Left cardiac atrium (tissue), 4 donors: ENCODE measurements at regions not wholly inside any gene's neighbourhood (a gene's known extent, or its start where the extent isn't known, plus 50 kb on each side); places are given as distances from the start of the nearest gene placed in this dataset.
A peak's percentile ranks its signal among the peaks of the same experiment; 100 is the strongest.

Experiments
- ATAC-seq, 2 donors: fragments of 200-7000 bp; cut with Tn5 transposase; one replicate each; pipeline ENCODE4 v1.9.1; 2020; ENCODE audit warnings: mild to moderate bottlenecking in 2 of 2, moderate library complexity in 2 of 2
- DNase-seq: peaks from one replicate; pipeline ENCODE4 v3.0.0-alpha.2; 2020
- intact Hi-C, 2 donors: fragments of 100-400 bp; cut with DNase I; formaldehyde crosslinking; loops; one replicate each; pipeline versions ENCODE4 v1.14.1 to v1.15.1; 2022 to 2023
- donor health status: DM: no; HTN: yes; CAD: no.
- donor health status: DM: no; HTN: yes; CAD: no; lungs with severe emphysema.
- donor health status: DM: yes; HTN: yes; CAD: no.
- donor health status: Dilated cardiomyopathy.

DNA sequence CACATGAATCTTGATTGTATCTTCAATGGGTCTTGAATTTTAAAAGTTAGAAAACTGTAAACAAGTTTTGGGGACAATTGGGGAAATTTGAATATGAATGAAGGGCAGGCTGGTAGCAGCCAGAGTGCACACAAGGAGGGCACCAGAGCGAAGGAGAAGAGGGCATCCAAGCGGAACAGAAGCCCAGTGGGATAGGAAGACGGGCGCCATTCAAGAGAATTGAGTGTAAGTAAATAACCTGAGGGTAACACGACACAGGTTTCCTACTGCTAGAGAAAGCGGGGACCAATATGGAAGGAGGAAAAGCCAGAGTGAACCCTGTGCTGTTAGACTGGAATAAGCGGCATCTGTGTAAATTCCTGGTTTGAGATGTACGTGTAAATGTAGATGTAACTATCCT is 115.1 kb upstream of the CCL2 start:
- no peak for DNase-seq
- intact Hi-C loops = loop anchor here in 1 of 2 donors (10.0 kb wide), 1 partner anchor 215 kb away; no protein-coding TSS in a partner anchor
- no peak for ATAC-seq

- DNase-seq = no peak
- intact Hi-C loops = loop anchor here in 1 of 2 donors (10.0 kb wide), 1 partner anchor 217 kb away; no protein-coding TSS in a partner anchor
- ATAC-seq = no peak
These were observed 113.5 kb upstream of the CCL2 start for GRCh38 chr17:34141590-34141989.

GRCh38 chr17:34143430-34143829 is 111.7 kb upstream of the CCL2 start:
- ATAC-seq (no peak), DNase-seq (no peak)
- intact Hi-C loops = loop anchor here in 1 of 2 donors (10.0 kb wide), 1 partner anchor 219 kb away; no protein-coding TSS in a partner anchor

GRCh38 chr17:34146440-34147043 is 108.5 kb upstream of the CCL2 start:
- peak in 1 of 2 donors; percentile 42 for ATAC-seq

DNA sequence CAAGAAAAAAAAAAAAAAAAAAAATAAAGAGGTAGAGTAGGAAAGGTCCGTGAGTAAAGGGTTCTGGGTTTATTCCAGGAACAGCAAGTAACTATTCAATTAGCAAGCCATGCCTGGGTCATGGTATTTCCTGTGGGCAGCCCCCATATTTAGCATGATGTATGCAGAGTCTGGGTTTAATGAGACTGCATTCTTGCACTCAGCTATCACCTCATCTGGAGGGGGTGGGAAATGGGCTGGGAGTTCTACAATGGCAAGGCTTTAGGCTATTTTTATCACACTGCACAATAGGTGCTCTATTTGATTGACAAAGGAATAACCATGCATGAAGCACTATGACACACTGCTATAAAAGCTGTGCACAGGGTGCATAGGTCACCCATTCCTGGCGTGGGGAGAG is 104.0 kb upstream of the CCL2 start:
- no peak for ATAC-seq
- intact Hi-C loops = no loop called here
- no peak for DNase-seq

More at GRCh38 chr17:34146440-34147043, 108.5 kb upstream of the CCL2 start:
- peak; percentile 42 for DNase-seq
- intact Hi-C loops = loop anchor here (5.0 to 10.0 kb wide), 2 partner anchors 222 to 369 kb away; no protein-coding TSS in a partner anchor

- ATAC-seq = no peak
- intact Hi-C loops = no loop called here
- no peak for DNase-seq
These were observed 101.1 kb upstream of the CCL2 start for GRCh38 chr17:34153991-34154390.

- intact Hi-C loops = no loop called here
- ATAC-seq (no peak), DNase-seq (no peak)
These were observed 99.9 kb upstream of the CCL2 start for GRCh38 chr17:34154961-34155730.

GRCh38 chr17:34155947-34156346 is 99.1 kb upstream of the CCL2 start:
- intact Hi-C loops = no loop called here
- ATAC-seq (no peak), DNase-seq (no peak)

DNA sequence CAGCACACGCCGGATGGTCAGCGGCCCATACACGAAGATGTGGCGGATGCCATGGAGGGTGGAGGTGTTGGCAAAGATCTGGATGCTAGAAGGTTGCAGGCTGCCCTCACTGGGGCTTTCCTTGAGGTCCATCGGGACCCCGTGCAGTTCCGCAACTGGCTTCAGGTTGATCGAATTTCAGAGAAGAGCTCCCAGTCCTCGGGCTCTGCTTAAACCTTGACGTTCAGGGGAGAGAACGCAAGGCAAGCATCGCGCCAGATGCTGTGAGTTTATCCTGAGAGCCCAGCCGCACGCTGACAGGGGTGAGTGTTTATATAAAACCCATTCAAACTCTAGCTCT is 98.7 kb upstream of the CCL2 start:
- intact Hi-C loops = no loop called here
- DNase-seq (no peak), ATAC-seq (no peak)

DNA sequence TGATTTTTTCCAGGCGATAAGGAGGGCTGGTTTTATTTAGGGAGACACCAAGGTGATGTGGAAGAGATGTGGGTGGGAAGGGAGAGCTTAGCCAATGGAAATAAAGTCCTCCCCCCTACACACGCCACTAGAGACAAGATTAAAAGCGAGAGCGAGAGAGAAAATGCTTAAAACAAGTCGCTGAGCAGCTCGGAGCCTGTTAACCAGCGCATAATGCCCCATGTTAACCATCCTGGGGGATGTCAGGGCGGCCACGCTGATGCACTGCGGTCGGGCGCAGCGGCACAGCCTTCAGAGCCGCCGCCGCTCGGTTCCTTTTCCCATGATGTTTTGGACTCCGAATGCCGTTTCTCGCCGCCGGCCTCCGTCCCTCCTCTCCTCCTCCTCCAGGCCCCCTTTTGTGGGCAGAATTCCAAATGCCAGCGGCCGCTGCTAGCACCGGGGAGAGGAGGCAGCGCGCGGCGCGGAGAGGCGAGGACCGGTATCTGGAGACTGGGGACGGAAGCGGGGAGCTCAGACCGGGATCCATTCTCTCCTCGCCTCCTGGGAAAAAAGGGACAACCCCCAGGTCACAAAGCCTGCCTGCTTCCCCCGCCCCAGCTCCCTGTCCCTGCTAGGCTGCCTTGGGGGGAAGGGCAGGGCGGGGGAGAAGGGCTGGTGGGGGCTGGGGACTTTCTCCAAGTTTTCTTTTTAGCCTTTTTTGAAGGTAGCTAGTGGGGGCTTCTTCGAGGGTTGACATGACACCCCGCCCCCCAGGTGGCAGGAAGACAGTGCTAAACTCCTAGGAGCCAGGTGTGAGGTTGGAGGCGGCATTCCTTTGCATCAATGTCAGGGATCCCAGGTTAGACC is 98.1 kb upstream of the CCL2 start:
- DNase-seq (no peak), ATAC-seq (no peak)
- intact Hi-C loops = no loop called here

DNA sequence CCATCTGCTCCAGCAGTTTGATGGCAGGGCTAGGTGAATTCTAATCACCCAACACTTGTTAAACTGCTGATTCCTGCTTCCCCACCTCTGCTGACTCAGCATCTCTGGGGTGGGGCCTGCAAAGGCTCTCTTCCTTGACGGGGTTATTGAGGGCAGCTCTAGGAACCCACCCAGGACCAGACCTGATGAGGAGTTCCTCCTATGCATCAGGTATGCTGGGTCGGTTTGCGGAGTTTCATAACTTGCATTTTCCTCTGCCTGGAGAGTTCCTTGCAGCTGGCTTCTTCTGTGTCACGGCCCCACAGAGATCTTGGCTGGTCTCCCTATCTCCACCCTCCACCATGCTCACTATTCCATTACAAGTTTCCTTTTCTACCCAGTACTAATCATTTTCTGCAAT is 93.4 kb upstream of the CCL2 start:
- no peak for ATAC-seq
- intact Hi-C loops = loop anchor here in 1 of 2 donors (5.0 kb wide), 1 partner anchor 384 kb away; no protein-coding TSS in a partner anchor
- no peak for DNase-seq

- DNase-seq = no peak
- intact Hi-C loops = loop anchor here in 1 of 2 donors (5.0 kb wide), 1 partner anchor 386 kb away; no protein-coding TSS in a partner anchor
- ATAC-seq = no peak
These were observed 92.0 kb upstream of the CCL2 start for GRCh38 chr17:34163123-34163522.

DNA sequence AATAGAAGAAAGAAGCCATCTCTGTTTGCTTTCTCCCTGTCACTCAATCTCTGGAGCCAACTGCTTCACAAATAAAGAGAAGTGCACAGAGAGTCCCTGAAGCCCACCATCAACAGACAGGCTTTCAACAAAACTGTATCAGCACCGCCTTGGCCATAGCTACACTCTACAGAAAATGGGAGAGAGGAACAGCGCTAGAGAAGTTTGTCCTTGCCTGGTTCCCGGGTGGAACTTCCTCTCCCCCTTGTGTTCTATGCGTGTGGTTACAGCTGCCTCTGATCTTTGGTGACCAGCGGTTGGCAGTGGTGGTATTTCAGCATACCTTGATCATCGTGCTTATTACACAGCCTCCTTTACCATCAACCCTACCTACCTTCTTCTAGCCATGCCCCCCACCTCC is 91.4 kb upstream of the CCL2 start:
- peak in 1 of 2 donors; percentile 42 for ATAC-seq
- intact Hi-C loops = loop anchor here in 1 of 2 donors (5.0 kb wide), 1 partner anchor 386 kb away; no protein-coding TSS in a partner anchor
- DNase-seq = no peak

- DNase-seq (no peak), ATAC-seq (no peak)
- intact Hi-C loops = loop anchor here in 1 of 2 donors (5.0 kb wide), 1 partner anchor 388 kb away; no protein-coding TSS in a partner anchor
These were observed 90.2 kb upstream of the CCL2 start for GRCh38 chr17:34164837-34165236.

DNA sequence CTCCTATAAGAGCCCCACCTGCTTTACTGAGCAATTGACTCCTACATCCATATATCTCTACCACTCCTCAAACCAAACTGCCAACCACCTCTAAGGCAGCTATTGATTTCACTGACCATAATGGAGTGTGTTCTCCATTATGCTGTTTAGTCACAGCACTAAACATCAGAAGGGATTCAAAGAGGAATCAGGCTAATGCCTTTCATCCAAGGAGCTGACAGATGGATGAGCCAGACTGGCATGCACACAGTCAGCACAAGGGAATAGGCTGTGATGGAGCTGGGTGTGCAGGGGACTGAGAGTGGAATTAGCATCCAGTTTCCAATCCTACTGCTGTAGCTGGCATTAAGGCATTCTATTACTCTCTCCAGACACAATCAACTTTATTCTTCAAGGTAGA is 88.7 kb upstream of the CCL2 start:
- no peak for DNase-seq
- intact Hi-C loops = no loop called here
- ATAC-seq = no peak

DNA sequence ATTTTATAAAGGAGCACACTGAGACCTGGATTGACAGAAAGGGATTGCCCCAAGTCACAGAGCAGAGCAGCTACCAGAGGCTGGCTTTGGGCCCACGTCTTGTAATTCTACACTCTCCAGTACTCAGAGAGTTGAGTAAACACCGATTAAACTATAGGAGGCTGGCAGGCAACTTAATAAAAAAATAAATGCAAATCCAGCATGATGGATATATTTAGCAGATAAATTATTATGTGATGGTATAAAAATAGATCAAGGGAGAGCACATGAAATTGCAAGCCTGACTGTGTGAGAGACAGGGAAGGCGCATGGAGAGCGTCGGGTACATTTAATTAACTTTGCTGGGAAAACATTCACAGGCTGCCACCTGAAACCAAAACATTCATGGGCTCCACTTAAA is 87.7 kb upstream of the CCL2 start:
- ATAC-seq (no peak), DNase-seq (no peak)
- intact Hi-C loops = no loop called here

GRCh38 chr17:34168989-34169388 is 86.1 kb upstream of the CCL2 start:
- ATAC-seq (no peak), DNase-seq (no peak)
- intact Hi-C loops = no loop called here

- ATAC-seq = no peak
- intact Hi-C loops = no loop called here
- DNase-seq = no peak
These were observed 85.6 kb upstream of the CCL2 start for GRCh38 chr17:34169496-34169895.

- intact Hi-C loops = no loop called here
- DNase-seq (peak; percentile 45), ATAC-seq (peak; percentile 70 to 81)
These were observed 83.8 kb upstream of the CCL2 start for GRCh38 chr17:34171245-34171818.
